ENCODE measurements at regions not wholly inside any gene's neighbourhood (a gene's known extent, or its start where the extent isn't known, plus 50 kb on each side); places are given as distances from the start of the nearest gene placed in this dataset.
A peak's percentile ranks its signal among the peaks of the same experiment; 100 is the strongest.

DNA sequence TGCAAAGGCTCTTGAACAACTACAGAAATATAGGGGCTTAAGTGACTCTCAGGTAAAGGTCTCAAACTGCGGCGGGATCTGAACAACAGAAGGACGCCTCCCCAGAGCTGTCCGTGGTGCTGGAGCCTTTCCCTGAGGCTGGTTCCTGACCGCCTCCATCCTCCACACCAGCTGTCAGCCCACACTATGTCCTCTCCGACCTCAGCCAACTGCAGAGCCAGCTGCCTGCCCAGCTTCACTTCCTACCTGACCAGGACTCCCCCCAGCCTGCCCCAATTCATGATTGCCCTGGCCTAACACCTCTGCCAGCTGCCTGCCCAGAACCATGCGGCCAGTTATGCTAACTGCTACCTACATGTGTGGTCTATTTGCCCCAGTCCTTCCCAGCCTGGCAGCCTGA, 63.6 kb upstream of the ZC3H12A start:
- Histone ChIP-seq H3K4me2 (ENCODE audit: insufficient read depth, low read length) (no peak overlapping the region), H3K9ac (replicated peaks; ENCODE audit: extremely low read depth, insufficient read depth, low read length) (no peak overlapping the region), H3K36me3 (ENCODE audit: control insufficient read depth in 2 of 2, extremely low read depth in 1 of 2, insufficient read depth in 2 of 2, low read length in 2 of 2) (no peaks in the 10 kb centered on the region), H3K4me1 (ENCODE audit: control insufficient read depth, extremely low read depth, insufficient read depth, low read length) (no peaks in the 10 kb centered on the region), H3K4me3 (replicated peaks in 1 of 3; ENCODE audit: insufficient read depth in 1 of 3, low read depth in 1 of 3, low read length in 3 of 3) (no peak overlapping the region), H2AFZ (ENCODE audit: low read depth, low read length) (no peak overlapping the region), H3K9me1 (replicated peaks; ENCODE audit: control insufficient read depth, extremely low read depth, insufficient read depth, low read length) (no peaks in the 10 kb centered on the region), H4K20me1 (replicated peaks; ENCODE audit: control insufficient read depth, extremely low read depth, insufficient read depth, low read length) (no peaks in the 10 kb centered on the region), H3K27ac (ENCODE audit: insufficient read depth, low read depth, low read length) (no peak overlapping the region), H3K9me3 (replicated peaks; ENCODE audit: control insufficient read depth, insufficient read depth, low read length) (no peaks in the 10 kb centered on the region), H3K79me2 (ENCODE audit: control insufficient read depth, insufficient read depth, low read length) (no peaks in the 10 kb centered on the region), H3K27me3 (ENCODE audit: control insufficient read depth in 2 of 2, insufficient read depth in 2 of 2, low read length in 2 of 2) (no peaks in the 10 kb centered on the region)
- dilution Hi-C loops (cut with MboI; ENCODE audit: extremely low pct_ligation_motif_present, low sequenced_read_pairs): no loop called here
- intact Hi-C loops (cut with micrococcal nuclease): no loop called here
- no TSS peak for BruUV-seq (replicated peaks)
- TF ChIP-seq MYC (IDR thresholded peaks at IDR 0.05; ENCODE audit: low read depth, low read length): no peak
- no peak for TF ChIP-seq EZH2 (IDR thresholded peaks at IDR 0.05; ENCODE audit: borderline replicate concordance, low read depth, low read length, severe bottlenecking)
- TF ChIP-seq FOS (IDR thresholded peaks at IDR 0.05; ENCODE audit: borderline replicate concordance, insufficient read depth, low read length): no peak
- TF ChIP-seq, protein P1, sequence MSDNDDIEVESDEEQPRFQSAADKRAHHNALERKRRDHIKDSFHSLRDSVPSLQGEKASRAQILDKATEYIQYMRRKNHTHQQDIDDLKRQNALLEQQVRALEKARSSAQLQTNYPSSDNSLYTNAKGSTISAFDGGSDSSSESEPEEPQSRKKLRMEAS (IDR thresholded peaks at IDR 0.05; ENCODE audit: insufficient read depth, insufficient read length): no peak
- no peak for TF ChIP-seq POLR2AphosphoS5 (IDR thresholded peaks at IDR 0.05; ENCODE audit: insufficient read depth, low read depth, low read length)
- no peak for TF ChIP-seq JUN (IDR thresholded peaks at IDR 0.05; ENCODE audit: borderline replicate concordance, insufficient read depth, insufficient read length, low read depth)
- TF ChIP-seq GATA2 (IDR thresholded peaks at IDR 0.05; ENCODE audit: insufficient read depth, insufficient read length, low read depth, low read length): no peak
- POLR2A ChIA-PET: no interaction called here
- CTCF ChIA-PET: interaction anchor here (0.9 to 1.2 kb wide), 2 partner anchors 24 to 835 kb away, joined by 3 read pairs; no protein-coding TSS in a partner anchor
- DNase-seq (ENCODE audit: low read depth, low spot score) (peak; percentile 4), FAIRE-seq (no peak)

DNA sequence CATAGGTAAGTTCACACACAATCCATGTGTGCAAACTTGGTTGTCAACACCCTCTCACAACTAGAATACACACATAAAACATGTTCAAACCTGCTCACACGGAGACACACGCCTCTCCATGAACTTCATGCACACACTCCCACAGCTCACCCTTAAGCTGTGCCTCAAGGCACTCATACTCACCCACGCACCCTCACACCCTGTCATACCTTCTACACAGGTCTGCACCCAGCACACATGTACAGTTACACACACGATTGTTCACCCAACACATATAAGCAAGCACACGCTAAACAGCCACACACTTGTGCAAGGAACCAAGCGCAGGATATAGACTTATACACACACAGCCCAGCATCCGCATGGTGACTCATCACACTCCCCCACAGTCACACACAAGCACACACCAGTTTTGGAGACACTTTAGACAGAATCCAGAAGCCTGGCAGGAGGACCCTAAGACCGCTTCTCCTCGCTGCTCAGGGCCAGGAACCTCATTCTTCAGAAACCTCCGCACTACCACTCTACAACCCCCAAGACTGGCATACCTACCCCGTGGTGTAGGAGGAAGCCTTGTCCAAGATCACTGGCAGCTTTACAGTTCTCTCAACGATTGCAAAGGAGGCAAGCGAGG, 58.7 kb upstream of the ZC3H12A start:
- ChIA-PET CTCF (interaction anchor here (2.6 kb wide), 1 partner anchor 19 kb away, joined by 6 read pairs; no protein-coding TSS in a partner anchor), POLR2A (no interaction called here)
- Histone ChIP-seq H3K27me3 (ENCODE audit: control insufficient read depth in 2 of 2, insufficient read depth in 2 of 2, low read length in 2 of 2) (no peaks in the 10 kb centered on the region), H3K9me3 (replicated peaks; ENCODE audit: control insufficient read depth, insufficient read depth, low read length) (no peaks in the 10 kb centered on the region), H3K36me3 (ENCODE audit: control insufficient read depth in 2 of 2, extremely low read depth in 1 of 2, insufficient read depth in 2 of 2, low read length in 2 of 2) (no peaks in the 10 kb centered on the region), H3K4me3 (replicated peaks in 1 of 3; ENCODE audit: insufficient read depth in 1 of 3, low read depth in 1 of 3, low read length in 3 of 3) (no peak overlapping the region), H3K79me2 (ENCODE audit: control insufficient read depth, insufficient read depth, low read length) (no peaks in the 10 kb centered on the region), H3K27ac (ENCODE audit: insufficient read depth, low read depth, low read length) (no peak overlapping the region), H4K20me1 (replicated peaks; ENCODE audit: control insufficient read depth, extremely low read depth, insufficient read depth, low read length) (no peaks in the 10 kb centered on the region), H3K9me1 (replicated peaks; ENCODE audit: control insufficient read depth, extremely low read depth, insufficient read depth, low read length) (no peaks in the 10 kb centered on the region), H3K4me2 (ENCODE audit: insufficient read depth, low read length) (no peak overlapping the region), H2AFZ (ENCODE audit: low read depth, low read length) (no peak overlapping the region), H3K9ac (replicated peaks; ENCODE audit: extremely low read depth, insufficient read depth, low read length) (no peak overlapping the region), H3K4me1 (ENCODE audit: control insufficient read depth, extremely low read depth, insufficient read depth, low read length) (no peaks in the 10 kb centered on the region)
- FAIRE-seq (no peak), DNase-seq (ENCODE audit: low read depth, low spot score) (no peak)
- BruUV-seq (replicated peaks): no TSS peak
- intact Hi-C loops (cut with micrococcal nuclease): no loop called here
- dilution Hi-C loops (cut with MboI; ENCODE audit: extremely low pct_ligation_motif_present, low sequenced_read_pairs): no loop called here
- TF ChIP-seq, protein P1 (IDR thresholded peaks at IDR 0.05; ENCODE audit: insufficient read depth, insufficient read length): no peak
- TF ChIP-seq MYC (IDR thresholded peaks at IDR 0.05; ENCODE audit: low read depth, low read length): no peak
- no peak for TF ChIP-seq POLR2AphosphoS5 (IDR thresholded peaks at IDR 0.05; ENCODE audit: insufficient read depth, low read depth, low read length)
- no peak for TF ChIP-seq EZH2 (IDR thresholded peaks at IDR 0.05; ENCODE audit: borderline replicate concordance, low read depth, low read length, severe bottlenecking)
- no peak for TF ChIP-seq POLR2A (IDR thresholded peaks at IDR 0.05; ENCODE audit: low read depth, low read length)
- TF ChIP-seq, protein P2, sequence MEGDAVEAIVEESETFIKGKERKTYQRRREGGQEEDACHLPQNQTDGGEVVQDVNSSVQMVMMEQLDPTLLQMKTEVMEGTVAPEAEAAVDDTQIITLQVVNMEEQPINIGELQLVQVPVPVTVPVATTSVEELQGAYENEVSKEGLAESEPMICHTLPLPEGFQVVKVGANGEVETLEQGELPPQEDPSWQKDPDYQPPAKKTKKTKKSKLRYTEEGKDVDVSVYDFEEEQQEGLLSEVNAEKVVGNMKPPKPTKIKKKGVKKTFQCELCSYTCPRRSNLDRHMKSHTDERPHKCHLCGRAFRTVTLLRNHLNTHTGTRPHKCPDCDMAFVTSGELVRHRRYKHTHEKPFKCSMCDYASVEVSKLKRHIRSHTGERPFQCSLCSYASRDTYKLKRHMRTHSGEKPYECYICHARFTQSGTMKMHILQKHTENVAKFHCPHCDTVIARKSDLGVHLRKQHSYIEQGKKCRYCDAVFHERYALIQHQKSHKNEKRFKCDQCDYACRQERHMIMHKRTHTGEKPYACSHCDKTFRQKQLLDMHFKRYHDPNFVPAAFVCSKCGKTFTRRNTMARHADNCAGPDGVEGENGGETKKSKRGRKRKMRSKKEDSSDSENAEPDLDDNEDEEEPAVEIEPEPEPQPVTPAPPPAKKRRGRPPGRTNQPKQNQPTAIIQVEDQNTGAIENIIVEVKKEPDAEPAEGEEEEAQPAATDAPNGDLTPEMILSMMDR (IDR thresholded peaks at IDR 0.05; ENCODE audit: extremely low read depth in 1 of 2, insufficient read depth in 1 of 2, low read depth in 1 of 2, low read length in 2 of 2): no peak
- no peak for TF ChIP-seq FOS (IDR thresholded peaks at IDR 0.05; ENCODE audit: borderline replicate concordance, insufficient read depth, low read length)
- TF ChIP-seq JUN (IDR thresholded peaks at IDR 0.05; ENCODE audit: borderline replicate concordance, insufficient read depth, insufficient read length, low read depth): no peak
- TF ChIP-seq GATA2 (IDR thresholded peaks at IDR 0.05; ENCODE audit: insufficient read depth, insufficient read length, low read depth, low read length): no peak

All from endothelial cell of umbilical vein (primary cell).